SH-SY5Y (cell line): ENCODE measurements at regions not wholly inside any gene's neighbourhood (a gene's known extent, or its start where the extent isn't known, plus 50 kb on each side); places are given as distances from the start of the nearest gene placed in this dataset.

Experiments used
- GATA2 ChIP-seq: IDR thresholded peaks from 2 replicates; pipeline ENCODE4 v1.6.1; 2011; ENCODE audit warnings: mild to moderate bottlenecking, low read depth, low read length
- GATA3 ChIP-seq: IDR thresholded peaks from 2 replicates; pipeline ENCODE4 v1.6.1; 2011; ENCODE audit warnings: low read depth, mild to moderate bottlenecking, low read length, moderate library complexity

DNA sequence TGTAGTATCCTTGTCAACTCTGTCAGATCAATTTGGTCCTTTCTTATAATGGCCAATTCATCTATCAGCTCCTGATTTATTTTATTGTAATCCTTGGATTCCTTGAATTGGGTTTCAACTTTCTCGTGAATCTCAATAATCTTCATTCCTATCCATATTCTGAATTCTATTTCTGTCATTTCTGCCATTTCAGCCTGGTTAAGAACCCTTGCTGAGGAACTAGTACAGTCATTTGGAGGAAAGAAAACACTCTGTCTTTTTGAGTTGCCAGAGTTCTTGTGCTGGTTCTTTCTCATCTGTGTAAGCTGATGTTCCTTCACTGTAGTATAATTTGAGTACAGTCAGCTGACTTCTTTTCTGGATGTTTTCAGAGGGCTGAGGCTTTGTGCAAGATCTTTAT is 84.5 kb downstream of the CETN3 start:
- no peak for TF ChIP-seq GATA3
- TF ChIP-seq GATA2 = no peak
